ENCODE measurements at regions not wholly inside any gene's neighbourhood (a gene's known extent, or its start where the extent isn't known, plus 50 kb on each side); places are given as distances from the start of the nearest gene placed in this dataset.
"Not testable (repeated sequence)": the region's sequence is repeated elsewhere in the genome, so short reads cannot be mapped to it uniquely, and the experiment has no call there.

DNA sequence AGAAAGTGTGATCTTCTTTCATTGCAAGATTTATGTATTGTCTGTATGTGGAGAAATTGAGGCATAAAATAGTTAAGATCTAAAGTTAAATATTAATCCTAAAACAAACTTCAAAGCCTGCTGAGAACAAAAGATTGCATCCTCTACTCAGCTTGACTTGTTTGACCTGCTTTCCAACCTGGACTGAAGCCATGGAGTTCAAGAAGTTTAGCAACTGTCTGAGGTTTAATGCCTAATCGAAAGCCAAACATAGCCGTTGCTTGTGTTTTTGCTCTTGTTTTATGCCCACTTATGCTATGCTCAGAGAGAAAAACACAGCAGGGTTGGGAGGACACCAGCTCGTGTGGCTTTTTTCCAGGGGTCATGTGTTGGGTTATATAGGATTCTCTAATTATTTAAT is 135.6 kb downstream of the NUFIP1 start:
- DNase-seq (ENCODE audit: extremely low read depth in 1 of 2, low read depth in 1 of 2), result no peak

DNA sequence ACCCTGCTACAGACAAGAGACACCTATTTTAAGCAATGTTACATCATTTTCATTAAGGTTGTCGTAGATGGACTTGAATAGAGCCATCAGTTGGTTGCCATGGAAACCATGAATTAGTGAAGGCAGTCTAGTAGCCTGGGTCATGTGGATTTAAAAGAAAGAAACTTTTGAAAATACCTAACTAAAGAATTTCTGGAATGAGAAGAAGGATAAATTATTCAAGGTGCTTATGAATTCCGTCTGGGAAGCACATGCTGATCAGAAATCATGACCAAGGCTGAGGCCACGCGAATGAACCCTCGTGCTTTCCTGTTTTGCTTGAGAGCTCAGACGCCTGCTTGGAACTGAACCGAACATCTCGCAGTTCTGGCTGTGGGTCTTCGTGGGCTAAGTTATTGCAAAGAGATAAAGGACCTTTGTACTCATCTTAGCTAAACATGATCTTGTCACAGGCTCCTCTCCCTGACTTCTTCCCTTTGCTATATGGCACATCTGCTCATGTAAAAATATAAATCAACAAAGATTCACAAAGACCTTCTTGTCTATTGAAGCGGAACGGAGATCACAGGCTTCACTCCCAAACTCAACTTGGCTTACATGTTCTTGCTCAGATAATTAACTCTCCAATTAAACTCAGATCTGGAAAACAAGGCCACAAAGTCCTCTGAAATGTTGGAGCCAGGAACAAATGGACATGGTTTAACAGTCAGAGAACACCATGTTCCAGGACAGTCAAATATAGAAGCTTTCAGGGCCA is 140.2 kb downstream of the NUFIP1 start:
- DNase-seq (ENCODE audit: extremely low read depth in 1 of 2, low read depth in 1 of 2), result no peak

DNA sequence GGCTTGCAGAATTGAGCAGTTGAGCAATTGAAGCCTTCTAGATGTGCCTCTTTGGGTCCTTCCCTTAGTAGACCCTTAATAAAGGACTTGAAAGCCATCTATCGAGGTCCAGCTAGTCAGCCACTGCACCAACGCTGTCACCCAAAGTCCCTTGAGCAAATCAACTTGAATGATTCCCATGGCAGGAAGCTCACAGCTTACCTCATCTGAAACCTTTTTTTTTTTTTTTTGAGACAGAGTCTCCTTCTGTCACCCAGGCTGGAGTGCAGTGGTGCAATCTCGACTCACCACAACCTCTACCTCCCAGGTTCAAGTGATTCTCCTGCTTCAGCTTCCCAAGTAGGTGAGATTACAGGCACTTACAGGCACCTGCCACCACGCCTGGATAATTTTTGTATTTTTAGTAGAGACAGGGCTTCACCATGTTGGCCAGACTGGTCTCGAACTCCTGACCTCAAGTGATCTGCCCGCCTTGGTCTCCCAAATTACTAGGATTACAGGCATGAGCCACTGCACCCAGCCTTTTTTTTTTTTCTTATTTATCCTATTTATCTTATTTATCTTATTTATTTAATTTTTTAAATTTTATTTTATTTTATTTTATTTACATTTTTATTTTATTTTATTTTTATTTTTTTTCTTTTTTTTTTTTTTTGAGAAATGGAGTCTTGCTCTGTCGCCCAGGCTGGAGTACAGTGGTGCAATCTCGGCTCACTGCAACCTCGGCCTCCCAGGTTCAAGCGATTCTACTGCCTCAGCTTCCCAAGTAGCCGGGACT is 143.8 kb downstream of the NUFIP1 start:
- DNase-seq (ENCODE audit: extremely low read depth in 1 of 2, low read depth in 1 of 2), result not testable (repeated sequence)

DNA sequence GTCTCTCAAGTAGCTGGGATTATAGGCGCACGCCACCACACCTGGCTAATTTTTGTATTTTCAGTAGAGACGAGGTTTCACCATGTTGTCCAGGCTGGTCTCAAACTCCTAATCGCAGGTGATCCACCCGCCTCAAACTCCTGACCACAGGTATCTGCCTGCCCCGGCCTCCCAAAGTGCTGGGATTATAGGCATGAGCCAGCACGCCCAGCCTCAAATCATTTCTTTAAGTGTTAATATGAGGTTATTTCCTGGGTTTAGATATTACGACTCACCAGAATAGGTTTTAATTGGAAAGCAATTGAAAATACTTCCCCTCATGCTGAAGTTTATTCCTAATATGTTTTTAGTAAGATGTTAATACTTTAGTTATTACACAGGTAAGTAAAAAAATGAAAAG is 144.5 kb downstream of the NUFIP1 start:
- no peak for DNase-seq (ENCODE audit: extremely low read depth in 1 of 2, low read depth in 1 of 2)

DNA sequence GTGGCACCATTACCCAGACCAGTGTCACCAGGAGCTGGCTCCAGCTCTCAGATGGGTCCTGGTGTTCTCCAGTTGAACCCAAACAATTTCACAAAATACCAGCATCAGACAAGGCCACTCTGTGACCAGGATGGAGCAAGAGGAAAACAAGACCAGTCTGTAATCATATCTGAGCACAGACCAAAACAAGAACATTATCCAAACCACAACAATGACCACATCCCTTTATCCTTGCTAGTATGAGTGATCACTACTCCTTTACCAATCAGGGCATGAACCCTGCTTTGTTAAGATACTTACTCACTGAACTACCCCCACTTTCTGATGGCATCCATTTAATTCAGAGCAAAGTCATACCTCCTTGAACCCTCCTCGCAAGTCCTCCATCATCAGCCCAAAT is 145.9 kb downstream of the NUFIP1 start:
- DNase-seq (ENCODE audit: extremely low read depth in 1 of 2, low read depth in 1 of 2), result no peak

DNA sequence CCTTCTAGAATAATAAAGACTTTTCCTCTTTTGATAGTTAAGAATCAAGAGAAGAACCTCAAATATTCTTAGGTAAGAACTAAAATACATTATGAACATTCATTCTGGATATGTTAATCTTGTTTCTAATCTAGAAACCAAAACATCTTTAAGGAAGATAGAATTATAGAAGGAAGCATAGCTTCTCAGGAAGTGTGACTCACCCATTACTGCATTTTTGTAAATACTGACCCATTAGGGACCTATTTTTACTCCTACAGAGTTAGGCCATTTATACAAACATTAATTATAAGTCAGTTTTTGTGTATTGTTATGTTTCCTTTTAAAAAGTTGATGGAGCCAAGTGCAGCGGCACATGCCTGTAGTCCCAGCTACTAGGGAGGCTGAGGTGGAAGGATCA is 147.1 kb downstream of the NUFIP1 start:
- no peak for DNase-seq (ENCODE audit: extremely low read depth in 1 of 2, low read depth in 1 of 2)

DNA sequence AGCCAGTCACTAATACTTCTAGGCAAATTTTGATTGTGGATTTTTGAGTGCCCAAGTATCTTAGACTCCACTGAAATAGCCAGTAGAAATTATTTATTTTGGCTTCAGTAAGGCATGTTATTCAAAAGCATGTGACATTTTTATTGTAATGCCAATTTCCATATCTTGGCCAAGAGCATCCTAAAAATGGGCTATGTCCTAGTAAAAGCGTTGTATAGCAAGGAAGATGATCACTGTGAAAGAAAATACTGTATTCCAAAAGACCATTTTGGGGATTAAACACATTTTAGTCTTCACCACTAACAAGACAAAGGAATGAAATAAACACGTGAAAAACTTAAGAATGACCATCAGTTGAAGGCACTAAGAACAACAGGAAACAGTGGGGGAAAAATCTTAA is 149.1 kb downstream of the NUFIP1 start:
- DNase-seq (ENCODE audit: extremely low read depth in 1 of 2, low read depth in 1 of 2), result no peak

DNA sequence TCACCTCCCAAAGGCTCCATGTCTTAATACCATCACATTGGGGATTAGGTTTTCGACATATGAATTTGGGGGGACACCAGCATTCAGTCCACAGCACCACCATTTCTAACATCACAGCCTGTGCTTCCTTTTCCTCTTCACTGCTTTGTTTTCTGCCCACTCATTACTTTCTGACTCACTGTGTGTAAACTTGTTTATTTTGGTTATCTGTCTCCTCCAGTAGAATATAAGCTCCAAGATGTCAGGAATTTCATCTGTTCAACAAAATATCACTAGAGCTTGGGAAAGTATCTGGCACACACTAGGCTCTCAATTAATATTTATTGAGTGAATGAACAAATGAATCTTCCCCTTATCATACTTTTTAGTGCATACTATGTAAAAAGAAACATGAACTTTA is 152.0 kb downstream of the NUFIP1 start:
- DNase-seq (ENCODE audit: extremely low read depth in 1 of 2, low read depth in 1 of 2), result no peak

DNA sequence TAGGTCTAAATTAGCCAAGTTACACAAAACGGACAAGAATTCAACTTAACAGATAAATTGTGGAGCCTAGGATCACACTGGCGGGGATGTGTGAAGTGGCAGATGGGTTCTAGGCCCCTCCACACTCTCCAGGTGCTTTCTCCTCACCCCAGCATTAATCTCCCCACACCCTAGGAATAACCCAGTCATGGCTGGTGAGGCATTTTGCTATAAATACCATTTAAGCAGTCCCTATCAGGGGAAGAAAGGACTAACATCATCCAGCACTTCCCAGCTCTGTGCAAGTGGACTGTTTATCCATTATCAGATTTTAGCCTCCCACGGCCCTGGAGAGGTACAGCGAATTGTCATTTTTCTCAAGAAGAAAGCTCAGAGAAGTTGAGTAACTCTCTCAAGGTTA is 154.9 kb downstream of the NUFIP1 start:
- DNase-seq (ENCODE audit: extremely low read depth in 1 of 2, low read depth in 1 of 2), result no peak

DNA sequence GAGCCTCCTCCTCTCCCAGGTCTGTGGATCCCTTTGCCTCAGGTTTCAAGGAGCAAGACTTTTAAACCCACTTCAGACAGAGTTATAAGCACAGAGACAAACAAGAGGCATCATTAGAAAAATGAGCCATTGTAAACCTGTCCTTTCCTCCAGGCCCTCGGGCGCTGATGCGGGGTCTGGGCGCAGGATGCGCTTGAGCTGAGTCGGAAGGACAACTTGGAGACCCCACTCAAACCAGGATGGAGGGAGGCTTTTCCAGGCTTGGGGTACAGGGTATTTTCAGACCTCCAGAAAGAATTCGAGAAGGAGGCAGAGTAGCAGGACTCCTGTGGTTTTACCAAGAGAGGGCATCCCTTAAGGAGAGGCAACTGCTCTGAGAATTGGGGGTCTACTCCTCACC is 155.6 kb downstream of the NUFIP1 start:
- no peak for DNase-seq (ENCODE audit: extremely low read depth in 1 of 2, low read depth in 1 of 2)

DNA sequence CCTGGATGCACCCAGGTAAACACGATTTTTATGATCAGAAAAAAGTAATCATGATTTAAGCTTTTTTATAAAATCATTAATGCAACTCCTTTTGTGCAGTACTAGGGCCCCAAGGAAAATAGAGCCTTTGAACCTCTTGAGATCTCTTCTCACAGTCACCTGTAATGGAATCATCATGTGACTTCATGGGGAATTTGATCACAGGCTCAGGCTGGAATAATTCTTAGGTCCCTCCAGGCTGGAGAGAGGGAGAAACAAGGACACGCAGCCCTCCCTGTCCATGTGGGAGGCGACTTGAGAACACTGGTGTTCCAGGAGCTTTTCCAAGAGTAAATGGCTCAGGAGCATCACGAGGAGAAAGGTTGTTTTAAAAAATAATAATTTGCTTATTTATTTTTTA is 156.1 kb downstream of the NUFIP1 start:
- DNase-seq (ENCODE audit: extremely low read depth in 1 of 2, low read depth in 1 of 2), result no peak

DNA sequence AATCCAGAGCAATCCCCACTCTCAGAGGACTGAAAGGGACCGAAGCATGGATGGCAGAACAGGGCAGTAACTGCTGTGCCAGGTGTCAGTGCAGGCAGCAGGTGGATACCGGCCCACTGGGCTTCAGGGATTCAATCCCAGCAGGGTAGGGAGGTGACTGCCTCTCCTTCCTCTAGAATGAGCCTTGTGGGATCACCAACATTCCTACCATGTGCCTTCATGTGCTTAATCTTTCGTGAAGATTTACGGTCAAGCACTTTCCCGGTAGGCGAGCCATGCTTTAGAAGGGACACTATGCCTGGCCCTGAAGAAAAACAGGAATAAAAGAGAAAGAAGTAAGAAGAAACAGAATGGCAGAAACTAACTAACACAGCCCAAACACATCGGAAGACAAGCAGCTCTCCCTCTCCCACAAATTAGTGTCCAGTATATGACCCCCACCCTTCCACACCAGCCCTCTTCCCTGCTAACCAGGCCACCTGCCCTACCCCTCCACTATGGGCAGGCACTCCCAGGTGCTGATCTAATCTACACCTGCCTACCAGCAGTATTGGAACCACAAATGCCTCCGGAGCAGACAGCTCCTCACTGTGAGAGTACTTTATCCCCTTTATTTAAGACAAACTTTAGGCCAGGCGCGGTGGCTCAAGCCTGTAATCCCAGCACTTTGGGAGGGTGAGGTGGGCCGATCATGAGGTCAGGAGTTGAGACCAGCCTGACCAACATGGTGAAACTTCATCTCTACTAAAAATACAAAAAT is 162.5 kb downstream of the NUFIP1 start:
- no peak for DNase-seq (ENCODE audit: extremely low read depth in 1 of 2, low read depth in 1 of 2)

DNA sequence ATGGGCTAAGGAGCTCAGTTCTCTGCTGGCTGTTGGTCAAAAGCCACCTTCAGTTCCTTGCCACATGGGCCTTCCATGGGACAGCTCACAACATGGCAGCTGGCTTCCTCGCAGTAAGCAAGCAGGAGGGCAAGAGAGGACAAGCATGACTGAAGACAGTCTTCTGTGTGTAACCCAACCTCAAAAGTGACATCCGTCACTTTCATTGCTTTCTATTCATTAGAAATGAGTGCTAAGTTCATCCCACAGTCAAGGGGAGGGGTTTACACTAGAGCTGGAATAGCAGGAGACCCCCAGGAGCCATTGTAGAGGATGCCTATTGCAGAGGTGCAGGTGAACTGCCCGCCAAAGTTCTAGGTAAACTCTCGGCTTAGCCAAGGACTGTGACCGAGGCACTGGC is 163.3 kb downstream of the NUFIP1 start:
- DNase-seq (ENCODE audit: extremely low read depth in 1 of 2, low read depth in 1 of 2), result no peak

DNA sequence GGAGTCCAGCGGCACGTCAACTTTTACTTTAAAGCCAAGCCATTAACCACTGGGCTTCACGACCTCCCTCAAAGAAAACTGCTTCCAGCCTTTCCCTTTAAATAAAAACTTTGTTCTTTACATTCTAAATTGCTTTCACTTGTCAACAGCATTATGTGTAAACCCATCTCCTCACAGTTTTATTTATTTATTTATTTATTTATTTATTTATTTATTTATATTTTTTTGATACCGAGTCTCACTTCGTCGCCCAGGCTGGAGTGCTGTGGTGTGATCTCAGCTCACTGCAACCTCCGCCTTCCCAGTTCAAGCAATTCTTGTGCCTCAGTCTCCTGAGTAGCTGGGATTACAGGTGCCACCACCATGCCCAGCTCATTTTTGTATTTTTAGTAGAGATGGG is 165.7 kb downstream of the NUFIP1 start:
- DNase-seq (ENCODE audit: extremely low read depth in 1 of 2, low read depth in 1 of 2), result not testable (repeated sequence)

DNA sequence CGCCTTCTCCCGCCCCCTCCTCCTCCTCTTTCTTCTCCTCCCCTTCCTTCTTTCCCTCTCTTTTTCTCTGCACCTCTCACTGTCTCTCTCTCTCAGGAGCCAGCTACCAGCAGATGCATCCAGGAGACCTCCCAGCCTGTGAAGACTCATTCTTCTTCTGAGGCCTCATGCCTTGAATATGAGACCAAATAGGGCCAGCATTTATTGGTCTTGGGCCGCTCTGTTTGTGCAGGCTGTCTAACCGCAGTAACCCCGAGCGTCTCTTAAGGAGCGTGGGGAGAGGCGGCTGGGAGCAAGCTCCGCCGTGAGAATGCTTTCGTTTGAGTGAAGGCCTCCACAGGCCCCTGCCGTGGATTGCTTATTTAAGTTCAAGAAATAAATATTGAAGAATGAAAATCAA is 167.0 kb downstream of the NUFIP1 start:
- DNase-seq (ENCODE audit: extremely low read depth in 1 of 2, low read depth in 1 of 2), result no peak

DNA sequence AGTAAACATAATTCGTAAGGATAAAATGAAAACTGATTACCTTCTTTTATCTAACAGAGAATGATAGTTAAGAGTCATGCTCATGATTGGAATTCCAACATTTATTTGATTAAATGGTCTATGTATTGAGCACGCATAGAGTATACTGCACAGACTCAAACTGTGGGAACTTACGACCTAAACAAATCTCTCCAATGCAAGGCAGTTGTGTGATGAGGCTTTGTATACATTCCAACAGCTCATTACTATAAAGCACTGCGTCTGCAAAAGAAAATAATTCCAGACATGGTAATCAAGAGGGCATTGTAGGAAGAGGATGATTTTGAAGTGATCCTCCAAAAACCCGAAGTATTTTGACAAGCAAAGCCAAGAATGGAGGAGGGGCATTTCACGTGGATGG is 169.5 kb downstream of the NUFIP1 start:
- DNase-seq (ENCODE audit: extremely low read depth in 1 of 2, low read depth in 1 of 2), result no peak

DNA sequence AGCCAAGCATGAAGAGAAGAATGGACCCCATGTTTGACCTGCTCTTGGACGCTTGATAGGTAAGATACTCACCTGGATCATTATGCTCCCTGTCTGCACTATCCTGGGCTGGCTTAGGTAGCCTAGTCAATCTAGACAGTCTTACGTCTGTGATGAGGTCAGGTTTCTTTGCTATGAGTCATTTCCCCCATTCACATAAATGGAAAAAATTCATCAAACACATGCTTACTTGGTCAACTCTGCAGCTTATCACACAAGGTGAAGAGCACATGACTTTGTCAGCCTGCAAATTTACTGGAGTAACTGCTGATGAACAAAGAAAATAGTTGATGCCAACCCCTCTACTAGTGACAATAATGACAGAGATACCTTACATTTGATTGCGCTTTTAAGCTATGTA is 170.0 kb downstream of the NUFIP1 start:
- DNase-seq (ENCODE audit: extremely low read depth in 1 of 2, low read depth in 1 of 2), result no peak

DNA sequence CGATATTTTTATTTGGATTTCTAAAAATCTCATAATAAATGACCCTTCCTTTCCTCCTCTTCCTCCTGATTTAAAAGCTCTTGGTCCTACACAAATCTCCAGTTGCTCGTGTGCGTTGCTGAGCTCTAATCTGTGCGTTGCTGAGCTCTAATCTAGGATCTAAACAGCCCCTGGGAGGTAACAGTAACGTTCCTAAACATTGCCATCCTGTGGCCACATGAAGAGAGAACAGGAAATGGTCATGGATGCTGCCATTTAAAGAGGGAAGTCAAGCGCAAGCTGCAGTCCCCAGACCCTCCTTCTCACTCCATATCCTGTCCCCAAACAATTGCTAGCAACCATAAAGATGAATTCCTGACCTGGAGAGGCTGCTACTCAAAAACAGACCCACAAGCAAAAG is 170.8 kb downstream of the NUFIP1 start:
- no peak for DNase-seq (ENCODE audit: extremely low read depth in 1 of 2, low read depth in 1 of 2)

DNA sequence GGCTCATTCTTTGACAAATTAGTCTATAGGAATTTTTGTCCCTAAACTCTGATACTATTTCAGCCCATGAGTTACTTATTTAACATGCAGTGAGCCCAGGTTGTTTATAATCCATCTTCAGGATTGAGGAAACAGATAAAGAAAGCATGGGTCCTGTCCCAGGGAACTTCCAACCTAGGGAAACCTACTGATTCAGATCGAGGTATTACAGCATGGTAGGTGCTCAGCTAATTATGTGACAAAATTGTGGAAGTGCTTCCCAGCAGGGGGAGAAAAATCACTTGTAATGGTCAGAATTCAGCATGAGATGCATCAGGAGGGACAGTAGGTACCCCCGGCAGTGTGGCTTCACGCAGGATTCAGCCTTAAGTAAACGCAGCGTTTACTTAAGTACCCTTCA is 171.3 kb downstream of the NUFIP1 start:
- DNase-seq (ENCODE audit: extremely low read depth in 1 of 2, low read depth in 1 of 2), result no peak

DNA sequence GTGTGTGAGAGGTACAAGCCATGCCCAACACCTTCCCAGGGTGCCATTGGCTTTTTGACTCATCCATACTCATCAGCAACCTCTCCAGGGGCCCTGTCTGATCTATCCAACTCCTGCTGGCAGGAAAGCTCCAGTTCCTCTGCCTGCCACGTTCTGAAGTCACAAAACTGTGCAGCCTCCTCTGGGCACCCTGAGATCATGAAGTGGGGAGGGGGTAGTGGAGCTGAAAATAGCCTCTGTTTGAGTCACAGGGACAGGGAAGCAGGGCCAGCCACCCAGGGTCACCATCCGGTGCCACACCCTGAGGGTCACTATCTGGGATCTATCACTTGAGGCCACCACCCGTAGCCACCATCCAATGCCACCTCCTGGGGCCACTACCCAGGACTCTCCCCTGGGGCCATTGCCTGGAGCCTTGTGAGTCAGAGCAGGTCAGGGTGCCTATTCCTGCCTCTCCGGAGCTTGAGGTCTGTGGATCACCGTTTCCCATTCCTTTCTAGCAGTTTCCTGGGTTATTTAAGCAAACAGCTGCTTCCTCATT is 172.1 kb downstream of the NUFIP1 start:
- no peak for DNase-seq (ENCODE audit: extremely low read depth in 1 of 2, low read depth in 1 of 2)

DNA sequence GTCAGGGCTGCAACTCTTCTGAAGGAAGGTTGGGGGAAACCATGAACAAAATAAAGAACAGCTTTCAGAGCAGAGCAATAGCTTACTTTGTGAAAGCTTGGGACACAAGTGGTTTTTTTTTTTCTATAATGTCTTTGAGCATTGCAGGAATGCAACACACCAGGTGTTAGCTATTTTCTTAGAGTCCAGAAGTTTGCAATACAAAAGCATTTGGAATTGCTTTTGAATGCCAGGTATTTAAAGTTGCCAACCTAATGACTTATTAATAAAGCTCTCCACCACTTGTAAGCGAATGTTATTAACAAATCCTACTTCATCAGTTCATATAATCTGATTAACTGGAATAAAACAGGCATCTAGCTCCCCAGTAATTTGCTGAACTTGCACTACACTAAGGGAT is 172.6 kb downstream of the NUFIP1 start:
- DNase-seq (ENCODE audit: extremely low read depth in 1 of 2, low read depth in 1 of 2), result no peak

DNA sequence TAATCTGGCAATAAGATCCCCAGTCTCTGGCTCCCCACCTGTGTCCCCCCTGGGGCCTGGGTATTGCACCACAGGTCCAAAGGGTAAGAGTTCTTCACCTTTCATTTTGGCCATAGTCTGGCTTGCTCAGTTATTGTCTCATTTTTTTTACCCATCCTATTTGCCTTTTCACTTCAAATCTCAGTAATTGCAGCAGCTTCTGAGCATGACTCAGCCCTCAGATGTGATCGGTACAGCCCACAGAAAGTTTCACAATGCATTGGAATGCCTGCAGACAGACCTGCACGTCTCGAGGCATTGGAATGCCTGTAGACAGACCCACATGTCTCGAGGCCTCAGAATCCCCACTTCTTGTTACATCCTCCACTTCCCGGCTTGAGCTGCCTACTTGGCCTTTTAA is 173.6 kb downstream of the NUFIP1 start:
- peak; percentile 6 to 27 for DNase-seq (ENCODE audit: extremely low read depth in 1 of 2, low read depth in 1 of 2)
